Peyer's patch (tissue), 4 donors: ENCODE measurements at regions not wholly inside any gene's neighbourhood (a gene's known extent, or its start where the extent isn't known, plus 50 kb on each side); places are given as distances from the start of the nearest gene placed in this dataset.

Experiments
- DNase-seq, 3 donors: peaks; one replicate each; pipeline ENCODE4 v3.0.0-alpha.2; 2017 to 2019
- H3K27ac ChIP-seq, 4 donors: fragments of 200-600 bp; sonication (generic); one replicate each; pipeline ENCODE4 v1.5.1; 2016 to 2019
- H3K27me3 ChIP-seq, 2 donors: fragments of 200-600 bp; sonication (generic); one replicate each; pipeline ENCODE4 v1.5.1; 2019
- H3K36me3 ChIP-seq, 3 donors: fragments of 200-600 bp; sonication (generic); one replicate each; pipeline ENCODE4 v1.5.1; 2016 to 2019
- H3K4me1 ChIP-seq, 4 donors: fragments of 200-600 bp; sonication (generic); one replicate each; pipeline ENCODE4 v1.5.1; 2016 to 2019
- H3K4me3 ChIP-seq, 4 donors: fragments of 200-600 bp; sonication (generic); 1 replicate in 3 of 4; 2 replicates in 1 of 4; pipeline ENCODE4 v1.5.1; 2016 to 2019; ENCODE audit warnings: mild to moderate bottlenecking in 1 of 4
- H3K9me3 ChIP-seq, 4 donors: fragments of 200-600 bp; sonication (generic); one replicate each; pipeline ENCODE4 v1.5.1; 2016 to 2019; ENCODE audit warnings: mild to moderate bottlenecking in 1 of 4
- POLR2A ChIP-seq, 2 donors: fragments of 450-650 bp; IDR thresholded peaks; one replicate each; pipeline ENCODE4 v1.5.1; 2017; ENCODE audit warnings: antibody characterized with exemption in 2 of 2, mild to moderate bottlenecking in 2 of 2, moderate library complexity in 2 of 2
- TF ChIP-seq, protein P1 (sequence below), 6 experiments: fragments of 450-650 bp in 4 of 6; fragments of 200-600 bp in 2 of 6; sonication (generic) in 1 of 6; IDR thresholded peaks; one replicate each; pipeline ENCODE4 v1.5.1; 2017 to 2019; ENCODE audit warnings: antibody characterized with exemption in 6 of 6, mild to moderate bottlenecking in 3 of 6, moderate library complexity in 1 of 6

DNA sequence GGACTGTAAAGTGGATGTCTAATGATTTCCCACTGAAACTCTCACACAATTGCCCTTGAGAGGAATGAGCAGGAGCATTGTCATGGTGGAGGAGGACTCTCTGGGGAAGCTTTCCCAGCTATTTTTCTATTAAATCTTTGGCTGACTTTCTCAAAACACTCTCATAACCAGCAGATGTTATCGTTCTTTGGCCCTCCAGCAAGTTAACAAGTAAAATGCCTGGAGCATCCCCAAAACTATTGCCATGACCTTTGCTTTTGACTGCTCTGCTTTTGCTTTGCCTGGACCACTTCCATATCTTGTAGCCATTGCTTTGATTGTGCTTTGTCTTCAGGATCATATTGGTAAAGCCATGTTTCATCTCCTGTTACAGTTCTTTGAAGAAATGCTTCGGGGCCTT, 120.2 kb upstream of the PDE5A start:
- Histone ChIP-seq H3K4me1 (no peaks in the 10 kb centered on the region), H3K9me3 (no peaks in the 10 kb centered on the region), H3K36me3 (no peaks in the 10 kb centered on the region), H3K27ac (no peak overlapping the region), H3K4me3 (no peak overlapping the region), H3K27me3 (no peaks in the 10 kb centered on the region)
- TF ChIP-seq POLR2A (IDR thresholded peaks at IDR 0.05): no peak
- TF ChIP-seq, protein P1, sequence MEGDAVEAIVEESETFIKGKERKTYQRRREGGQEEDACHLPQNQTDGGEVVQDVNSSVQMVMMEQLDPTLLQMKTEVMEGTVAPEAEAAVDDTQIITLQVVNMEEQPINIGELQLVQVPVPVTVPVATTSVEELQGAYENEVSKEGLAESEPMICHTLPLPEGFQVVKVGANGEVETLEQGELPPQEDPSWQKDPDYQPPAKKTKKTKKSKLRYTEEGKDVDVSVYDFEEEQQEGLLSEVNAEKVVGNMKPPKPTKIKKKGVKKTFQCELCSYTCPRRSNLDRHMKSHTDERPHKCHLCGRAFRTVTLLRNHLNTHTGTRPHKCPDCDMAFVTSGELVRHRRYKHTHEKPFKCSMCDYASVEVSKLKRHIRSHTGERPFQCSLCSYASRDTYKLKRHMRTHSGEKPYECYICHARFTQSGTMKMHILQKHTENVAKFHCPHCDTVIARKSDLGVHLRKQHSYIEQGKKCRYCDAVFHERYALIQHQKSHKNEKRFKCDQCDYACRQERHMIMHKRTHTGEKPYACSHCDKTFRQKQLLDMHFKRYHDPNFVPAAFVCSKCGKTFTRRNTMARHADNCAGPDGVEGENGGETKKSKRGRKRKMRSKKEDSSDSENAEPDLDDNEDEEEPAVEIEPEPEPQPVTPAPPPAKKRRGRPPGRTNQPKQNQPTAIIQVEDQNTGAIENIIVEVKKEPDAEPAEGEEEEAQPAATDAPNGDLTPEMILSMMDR (IDR thresholded peaks at IDR 0.05): no peak
- DNase-seq: no peak

DNA sequence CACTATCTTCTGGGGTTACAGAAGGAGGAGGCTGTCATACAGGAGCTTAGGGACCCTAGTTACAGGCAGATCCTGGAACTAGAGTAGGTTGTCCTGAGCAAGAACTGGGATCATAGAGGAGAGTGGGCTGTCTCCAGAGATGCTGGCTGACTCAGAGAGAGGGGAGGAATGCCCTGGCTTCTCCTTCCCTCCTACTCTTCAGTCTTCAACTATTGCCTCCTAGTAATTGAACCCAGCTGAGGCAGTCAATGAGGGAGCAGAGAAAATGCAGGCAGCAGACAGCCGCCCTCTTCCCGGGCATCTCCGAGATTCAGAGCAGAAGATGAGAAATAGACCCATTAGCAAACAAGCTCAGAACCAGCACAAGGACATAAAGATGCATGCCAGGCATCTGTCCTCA, 118.3 kb upstream of the PDE5A start:
- no peak overlapping the region for H3K4me3 ChIP-seq
- no peaks in the 10 kb centered on the region for H3K36me3 ChIP-seq
- DNase-seq: no peak
- no peaks in the 10 kb centered on the region for H3K9me3 ChIP-seq
- H3K27me3 ChIP-seq: no peaks in the 10 kb centered on the region
- no peaks in the 10 kb centered on the region for H3K4me1 ChIP-seq
- TF ChIP-seq POLR2A (IDR thresholded peaks at IDR 0.05): no peak
- TF ChIP-seq, protein P1 (IDR thresholded peaks at IDR 0.05): no peak
- no peak overlapping the region for H3K27ac ChIP-seq

DNA sequence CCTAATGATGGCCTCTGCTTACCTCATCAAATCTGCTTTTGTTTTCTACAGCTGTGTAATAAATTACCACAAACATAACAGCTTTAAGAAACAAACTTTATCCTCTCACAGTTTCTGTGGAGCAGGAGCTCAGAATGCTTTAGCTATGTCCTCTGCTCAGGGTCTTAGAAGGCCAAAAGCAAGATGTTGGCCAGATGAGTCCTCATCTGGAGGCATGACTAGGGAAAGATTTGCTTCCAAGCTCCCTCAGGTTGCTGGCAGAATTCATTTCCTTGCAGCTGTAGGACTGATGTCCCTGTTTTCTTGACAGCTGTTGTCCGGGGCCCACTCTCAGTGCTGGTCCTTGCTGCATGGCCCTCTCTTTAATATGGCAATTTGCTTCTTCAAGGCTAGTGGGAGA, 116.7 kb upstream of the PDE5A start:
- DNase-seq: no peak
- TF ChIP-seq, protein P1 (IDR thresholded peaks at IDR 0.05): no peak
- no peak for TF ChIP-seq POLR2A (IDR thresholded peaks at IDR 0.05)
- H3K36me3 ChIP-seq: no peaks in the 10 kb centered on the region
- no peak overlapping the region for H3K4me3 ChIP-seq
- no peaks in the 10 kb centered on the region for H3K27me3 ChIP-seq
- H3K27ac ChIP-seq: no peak overlapping the region
- H3K4me1 ChIP-seq: no peaks in the 10 kb centered on the region
- no peaks in the 10 kb centered on the region for H3K9me3 ChIP-seq

DNA sequence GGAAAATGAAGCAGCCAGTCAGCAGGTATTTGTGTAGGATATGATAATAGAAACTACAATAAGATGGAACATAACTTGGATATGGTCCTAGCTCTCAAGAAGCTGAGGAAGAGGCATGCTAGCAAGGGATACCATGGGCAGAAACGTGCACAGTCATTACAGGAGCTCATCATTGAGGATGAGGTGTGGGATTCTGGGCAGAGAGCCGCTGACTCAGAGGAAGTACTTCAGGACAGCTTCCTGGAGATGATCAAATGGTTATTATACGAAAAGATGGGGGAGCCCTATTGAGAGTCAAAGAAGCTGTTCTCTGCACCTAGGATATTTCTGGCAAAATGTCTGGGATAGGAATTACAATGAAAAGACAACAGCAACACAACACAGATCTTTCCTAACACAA, 116.0 kb upstream of the PDE5A start:
- DNase-seq: no peak
- Histone ChIP-seq H3K27ac (no peak overlapping the region), H3K36me3 (no peaks in the 10 kb centered on the region), H3K9me3 (no peaks in the 10 kb centered on the region), H3K4me3 (no peak overlapping the region), H3K4me1 (no peaks in the 10 kb centered on the region), H3K27me3 (no peaks in the 10 kb centered on the region)
- no peak for TF ChIP-seq POLR2A (IDR thresholded peaks at IDR 0.05)
- TF ChIP-seq, protein P1 (IDR thresholded peaks at IDR 0.05): no peak

DNA sequence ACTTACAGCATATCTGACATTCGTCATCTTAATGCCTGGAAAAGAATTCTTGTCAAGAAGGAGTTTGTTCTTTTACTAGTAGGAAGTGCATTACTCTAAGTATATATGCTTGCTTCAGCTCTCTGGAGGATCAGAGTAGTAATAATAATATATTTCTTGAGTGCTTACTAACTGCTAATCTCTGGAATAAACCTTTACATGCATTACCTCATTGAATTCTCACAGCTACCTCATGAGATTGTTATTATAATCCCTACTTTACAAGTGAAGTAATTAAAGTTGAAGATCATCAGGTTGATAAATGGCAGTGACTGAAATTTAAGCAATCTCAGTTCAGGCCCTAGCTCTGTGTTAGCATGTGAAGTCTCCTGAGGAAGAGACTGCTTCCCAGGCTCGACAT, 115.0 kb upstream of the PDE5A start:
- no peaks in the 10 kb centered on the region for H3K27me3 ChIP-seq
- no peak for DNase-seq
- TF ChIP-seq, protein P1 (IDR thresholded peaks at IDR 0.05): no peak
- TF ChIP-seq POLR2A (IDR thresholded peaks at IDR 0.05): no peak
- no peak overlapping the region for H3K4me3 ChIP-seq
- no peaks in the 10 kb centered on the region for H3K4me1 ChIP-seq
- no peak overlapping the region for H3K27ac ChIP-seq
- no peaks in the 10 kb centered on the region for H3K9me3 ChIP-seq
- no peaks in the 10 kb centered on the region for H3K36me3 ChIP-seq

DNA sequence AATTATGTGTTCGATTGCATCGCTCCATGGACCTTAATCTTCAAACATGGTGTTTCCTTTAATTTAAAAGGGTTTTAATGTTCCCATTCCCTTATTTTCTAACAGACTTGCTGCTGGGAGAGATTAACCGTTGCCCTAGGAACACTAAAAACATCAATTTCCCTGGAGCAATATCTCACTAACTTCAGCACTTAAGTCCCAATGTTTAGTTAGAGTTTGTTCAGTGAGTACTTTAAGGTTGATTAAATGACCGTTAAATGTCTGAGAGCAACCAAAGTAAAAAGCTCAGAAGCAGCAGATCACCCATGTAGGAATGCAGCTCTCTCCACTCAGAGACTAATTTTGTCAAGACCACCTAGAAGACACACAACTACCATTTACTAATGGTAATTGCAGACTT, 111.2 kb upstream of the PDE5A start:
- no peaks in the 10 kb centered on the region for H3K36me3 ChIP-seq
- H3K9me3 ChIP-seq: no peaks in the 10 kb centered on the region
- DNase-seq: no peak
- H3K4me3 ChIP-seq: no peak overlapping the region
- H3K4me1 ChIP-seq: no peaks in the 10 kb centered on the region
- no peak overlapping the region for H3K27ac ChIP-seq
- no peak for TF ChIP-seq POLR2A (IDR thresholded peaks at IDR 0.05)
- TF ChIP-seq, protein P1 (IDR thresholded peaks at IDR 0.05): no peak
- H3K27me3 ChIP-seq: no peaks in the 10 kb centered on the region
